GM19239 (cell line): ENCODE measurements at regions not wholly inside any gene's neighbourhood (a gene's known extent, or its start where the extent isn't known, plus 50 kb on each side); places are given as distances from the start of the nearest gene placed in this dataset.
"Not testable (repeated sequence)": the region's sequence is repeated elsewhere in the genome, so short reads cannot be mapped to it uniquely, and the experiment has no call there.

Source experiments
- DNase-seq: peaks from one replicate; pipeline ENCODE4 v3.0.0; 2011; ENCODE audit warnings: low spot score; ENCODE audit not compliant: insufficient read length
- FAIRE-seq: peaks from 2 replicates; lab custom pipeline; 2011; peaks lifted over from hg19 to GRCh38; lab: Jason Lieb, UNC

DNA sequence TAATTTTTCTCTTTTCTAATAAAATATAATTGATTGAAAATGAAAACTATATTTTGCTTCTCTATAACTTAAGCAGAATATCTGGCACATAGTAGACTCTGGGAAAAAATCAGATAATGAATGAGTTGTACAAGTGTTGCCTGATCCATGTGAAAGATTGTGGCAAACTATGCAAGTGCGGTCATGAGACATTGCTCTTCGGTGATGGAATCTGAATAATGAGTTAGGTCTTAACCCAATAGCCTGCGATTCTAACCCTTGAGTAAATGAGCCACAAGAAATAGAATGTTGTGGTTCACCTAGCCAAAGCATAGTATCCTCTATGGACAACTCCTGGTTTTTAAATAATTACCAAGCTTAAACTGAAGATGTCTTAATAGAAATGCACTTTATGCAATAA is 333.7 kb upstream of the LUZP2 start:
- FAIRE-seq (no peak), DNase-seq (no peak)

DNA sequence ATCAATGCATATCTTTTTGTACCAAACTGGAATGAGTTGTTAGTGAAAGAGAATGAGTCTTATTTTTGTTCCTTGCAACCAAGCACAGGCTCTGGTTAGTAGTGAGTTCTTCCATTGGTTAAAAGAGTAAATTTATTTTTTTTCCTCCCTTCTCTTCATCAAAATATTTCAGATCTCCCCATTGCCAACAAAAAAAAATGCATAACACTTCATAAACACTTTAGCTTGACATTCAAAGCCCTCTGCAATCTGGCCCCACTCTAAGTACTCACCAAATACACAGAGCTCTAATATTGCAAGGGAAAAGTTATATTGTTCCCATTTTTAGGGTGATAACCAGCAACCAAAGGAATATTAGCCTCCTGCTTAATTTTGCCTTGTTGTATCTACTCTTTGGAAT is 333.0 kb upstream of the LUZP2 start:
- DNase-seq: no peak
- no peak for FAIRE-seq

DNA sequence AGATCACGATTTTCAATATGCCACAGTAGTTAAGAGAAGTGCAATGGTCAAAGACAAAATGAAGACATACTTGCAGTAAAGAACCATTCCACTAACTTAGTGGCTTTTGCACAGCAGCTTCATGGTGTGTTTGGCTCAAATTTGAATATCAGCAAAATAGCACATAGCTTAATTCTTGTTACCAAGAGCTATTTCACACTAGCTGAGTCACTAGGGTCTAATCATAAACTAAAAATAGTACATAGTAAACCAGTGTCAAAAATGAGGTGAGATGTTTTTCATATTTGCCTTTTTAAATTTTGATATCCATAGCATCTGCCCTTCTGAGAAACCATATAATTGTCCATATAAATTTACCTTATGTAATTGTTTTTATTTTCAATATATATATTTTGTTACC is 325.0 kb upstream of the LUZP2 start:
- DNase-seq (no peak), FAIRE-seq (no peak)

DNA sequence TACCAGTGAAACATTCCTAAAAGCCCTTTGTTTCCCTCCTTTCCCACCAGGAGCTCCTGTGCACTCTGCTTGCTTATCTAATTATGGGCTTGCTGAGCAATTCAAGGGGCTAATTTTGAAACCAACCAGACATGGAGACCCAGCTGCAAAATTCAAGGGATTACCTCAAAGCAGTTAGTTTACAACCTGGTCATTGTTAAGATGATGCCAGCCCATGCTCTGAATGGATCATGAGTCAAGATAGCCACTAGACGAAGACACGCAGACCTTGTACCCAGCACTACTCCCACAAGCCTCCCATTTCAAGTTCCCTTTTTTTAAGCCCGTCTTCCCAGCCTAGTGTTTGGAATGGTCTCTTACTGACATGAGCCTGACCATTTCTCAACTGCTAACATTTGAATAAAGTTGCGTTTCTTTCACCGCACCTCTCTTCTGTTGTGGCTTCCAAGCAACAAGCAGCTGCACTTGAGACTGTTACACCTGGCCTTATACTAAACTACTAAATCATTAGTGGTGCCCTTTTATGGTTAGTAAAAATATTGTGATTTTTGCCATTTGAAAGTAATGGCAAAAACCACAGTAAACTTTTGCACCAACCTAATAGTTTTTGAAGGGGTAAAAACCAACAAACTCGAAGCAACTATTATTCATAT is 315.3 kb upstream of the LUZP2 start:
- FAIRE-seq: no peak

DNA sequence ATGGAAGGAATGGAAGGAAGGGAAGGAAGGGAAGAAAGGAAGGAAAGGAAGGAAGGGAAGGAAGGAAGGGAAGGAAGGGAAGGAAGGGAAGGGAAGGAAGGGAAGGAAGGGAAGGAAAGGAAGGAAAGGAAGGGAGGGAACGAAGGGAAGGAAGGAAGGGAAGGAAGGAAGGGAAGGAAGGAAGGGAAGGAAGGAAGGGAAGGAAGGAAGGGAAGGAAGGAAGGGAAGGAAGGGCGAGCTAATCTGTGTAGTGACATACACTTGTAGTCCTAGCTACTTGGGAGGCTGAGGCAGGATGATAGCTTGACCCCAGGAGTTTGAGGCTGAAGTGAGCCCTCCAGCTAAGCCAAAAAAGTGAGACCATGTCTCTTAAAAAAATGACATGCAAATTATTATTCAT is 311.3 kb upstream of the LUZP2 start:
- not testable (repeated sequence) for FAIRE-seq, DNase-seq

More for the DNA sequence above, 315.3 kb upstream of the LUZP2 start:
- no peak for DNase-seq

DNA sequence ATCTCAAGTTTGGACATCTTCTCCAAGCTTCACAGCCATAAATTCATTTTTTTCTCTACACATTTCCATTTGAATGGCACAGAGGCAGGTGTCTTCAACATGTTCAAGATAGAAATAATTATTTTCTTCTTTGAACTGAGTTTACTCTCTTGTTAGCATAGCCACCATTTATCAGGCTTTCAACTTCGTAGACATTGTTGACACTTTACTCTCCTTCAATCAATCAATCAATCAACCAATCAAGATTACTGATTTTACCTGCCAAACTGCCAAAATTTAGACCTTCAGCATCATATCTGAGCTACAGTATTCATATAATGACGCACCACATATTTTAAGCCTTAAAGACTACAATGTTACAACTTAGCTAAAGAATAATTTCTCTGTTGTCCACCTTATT is 300.1 kb upstream of the LUZP2 start:
- no peak for FAIRE-seq

DNA sequence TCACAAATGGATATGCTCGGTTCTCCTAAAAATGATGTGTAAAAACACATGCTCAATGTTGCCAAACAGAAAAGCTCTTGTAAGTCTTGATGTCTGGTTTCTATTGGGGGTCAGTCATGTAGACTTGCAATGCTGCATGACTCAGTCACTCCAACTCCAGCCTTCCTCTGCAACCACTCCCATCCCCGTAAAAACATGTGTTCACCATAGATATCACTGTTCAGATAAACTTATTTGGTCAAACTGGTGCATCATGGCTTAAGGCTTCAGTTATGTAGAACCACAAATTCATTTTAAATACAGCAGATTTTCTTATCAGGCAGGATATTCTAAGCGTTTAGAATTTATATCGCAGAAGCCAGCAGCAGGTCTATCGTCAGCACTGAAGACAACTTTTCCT is 298.4 kb upstream of the LUZP2 start:
- DNase-seq (no peak), FAIRE-seq (no peak)

More for the DNA sequence above, 300.1 kb upstream of the LUZP2 start:
- DNase-seq: no peak

DNA sequence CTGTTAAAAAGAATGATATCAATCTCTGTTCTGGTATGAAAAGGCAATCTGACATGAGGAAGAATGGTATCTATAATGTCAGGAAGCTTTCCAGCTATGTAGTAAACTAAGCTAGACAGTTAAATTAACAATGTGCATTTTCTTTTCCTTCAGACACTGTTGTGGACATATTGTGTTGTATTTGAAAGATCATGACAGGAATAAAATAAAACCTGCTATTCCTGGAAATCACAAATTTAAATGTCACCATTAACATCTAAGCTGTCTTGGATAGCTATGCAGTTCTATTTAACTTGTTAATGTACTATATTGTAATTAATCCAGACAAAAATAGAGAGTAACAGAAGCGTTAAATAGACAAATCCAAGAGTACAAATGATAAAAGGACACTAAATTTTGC is 297.4 kb upstream of the LUZP2 start:
- DNase-seq (no peak), FAIRE-seq (no peak)

DNA sequence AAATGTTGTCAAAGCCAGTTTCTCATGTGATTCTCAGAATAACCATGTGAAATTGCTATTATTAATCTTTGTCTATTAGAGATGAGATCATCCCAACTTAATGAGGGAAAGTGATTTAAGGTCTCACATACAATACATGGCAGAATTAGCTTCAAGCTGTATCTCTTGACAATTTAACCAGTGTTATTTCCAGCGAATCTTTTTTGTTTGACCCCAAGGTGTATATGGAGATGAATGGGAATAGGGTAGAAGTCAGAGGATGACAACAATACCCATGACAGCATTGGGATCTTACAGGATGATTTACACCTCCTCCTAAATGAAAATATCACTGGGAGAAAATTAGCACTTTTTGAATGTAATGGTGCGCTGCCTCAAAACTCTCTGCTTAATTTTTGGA is 290.8 kb upstream of the LUZP2 start:
- FAIRE-seq: no peak

DNA sequence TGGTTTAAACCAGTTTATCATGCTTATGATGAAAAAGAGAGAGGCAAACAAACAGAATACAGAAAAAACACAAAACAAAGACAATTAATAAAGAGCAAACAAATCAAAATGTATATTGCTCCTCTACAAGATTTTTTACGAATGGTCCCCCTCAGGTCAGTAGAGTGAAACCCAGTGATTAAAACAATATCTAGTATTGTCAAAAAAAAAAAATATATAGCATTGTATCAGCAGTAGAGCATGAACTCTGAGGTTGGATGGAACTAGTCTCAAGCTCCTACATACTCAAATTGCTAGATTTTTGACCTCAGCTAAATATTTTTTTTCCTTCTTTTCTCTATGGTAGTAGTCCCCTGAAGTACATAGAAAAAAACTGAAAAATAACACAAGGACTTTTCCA is 290.3 kb upstream of the LUZP2 start:
- FAIRE-seq: no peak
- no peak for DNase-seq

More for the DNA sequence above, 290.8 kb upstream of the LUZP2 start:
- DNase-seq: no peak

DNA sequence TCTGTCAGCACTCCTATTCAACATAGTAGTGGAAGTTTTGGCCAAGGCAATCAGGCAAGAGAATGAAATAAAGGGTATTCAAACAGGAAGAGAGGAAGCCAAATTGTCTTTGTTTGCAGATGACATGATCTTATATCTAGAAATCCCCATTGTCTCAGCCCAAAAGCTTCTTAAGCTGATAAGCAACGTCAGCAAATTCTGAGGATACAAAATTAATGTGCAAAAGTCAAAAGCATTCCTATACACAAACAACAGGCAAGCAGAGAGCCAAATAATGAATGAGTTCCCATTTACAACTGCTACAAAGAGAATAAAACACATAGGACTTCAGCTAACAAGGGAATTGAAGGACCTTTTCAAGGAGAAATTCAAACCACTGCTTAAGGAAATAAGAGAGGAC is 280.4 kb upstream of the LUZP2 start:
- DNase-seq (no peak), FAIRE-seq (no peak)

DNA sequence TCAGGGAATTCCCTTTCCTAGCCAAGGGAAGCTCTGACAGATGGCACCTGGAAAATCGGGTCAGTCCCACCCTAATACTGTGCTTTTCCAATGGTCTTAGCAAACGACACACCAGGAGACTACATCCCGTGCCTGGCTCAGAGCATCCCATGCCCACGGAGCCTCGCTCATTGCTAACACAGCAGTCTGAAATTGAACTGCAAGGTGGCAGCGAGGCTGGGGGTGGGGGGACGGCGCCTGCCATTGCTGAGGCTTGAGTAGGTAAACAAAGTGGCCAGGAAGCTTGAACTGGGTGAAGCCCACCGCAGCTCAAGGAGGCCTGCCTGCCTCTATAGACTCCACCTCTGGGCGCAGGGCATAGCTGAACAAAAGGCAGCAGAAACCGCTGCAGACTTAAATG is 279.5 kb upstream of the LUZP2 start:
- not testable (repeated sequence) for DNase-seq

DNA sequence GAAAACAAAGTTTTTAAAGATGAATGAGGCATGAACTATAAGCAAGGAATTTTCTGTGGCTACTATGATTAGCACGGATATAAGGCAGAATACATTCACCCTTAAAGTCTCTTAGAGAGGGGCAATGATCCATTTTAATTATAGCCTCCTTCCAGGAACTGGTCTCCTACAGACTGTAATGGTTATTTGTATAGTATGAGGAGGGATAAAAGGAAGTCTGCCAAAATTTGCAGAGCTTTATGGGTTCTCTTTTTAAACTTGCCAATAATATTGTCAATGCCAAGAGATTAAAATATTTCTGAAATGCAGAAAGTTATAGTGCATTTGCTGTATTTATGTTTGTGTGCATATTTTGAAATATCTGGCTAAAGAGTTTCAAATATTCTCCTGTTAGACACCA is 271.4 kb upstream of the LUZP2 start:
- no peak for DNase-seq
- no peak for FAIRE-seq

More for the DNA sequence above, 279.5 kb upstream of the LUZP2 start:
- FAIRE-seq: not testable (repeated sequence)

DNA sequence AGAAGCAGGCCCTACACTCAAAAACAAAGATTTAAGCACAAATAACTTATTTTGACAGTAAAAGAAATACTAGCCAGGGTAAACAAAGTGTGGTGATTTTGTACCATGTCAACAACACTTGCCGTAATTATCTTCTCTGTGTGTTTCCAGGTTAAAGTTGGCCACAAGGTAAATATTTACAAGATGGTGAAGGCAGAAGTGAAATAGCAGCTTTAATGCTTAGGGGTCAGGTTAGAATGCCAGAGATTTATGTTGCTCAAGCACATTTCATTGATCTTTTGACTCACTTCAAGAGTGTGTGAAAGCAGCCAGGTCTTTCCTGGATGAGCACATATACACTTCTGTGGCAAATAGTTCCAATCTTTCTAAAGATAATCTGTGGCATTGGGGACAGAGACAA is 270.2 kb upstream of the LUZP2 start:
- FAIRE-seq: no peak
- DNase-seq: no peak

DNA sequence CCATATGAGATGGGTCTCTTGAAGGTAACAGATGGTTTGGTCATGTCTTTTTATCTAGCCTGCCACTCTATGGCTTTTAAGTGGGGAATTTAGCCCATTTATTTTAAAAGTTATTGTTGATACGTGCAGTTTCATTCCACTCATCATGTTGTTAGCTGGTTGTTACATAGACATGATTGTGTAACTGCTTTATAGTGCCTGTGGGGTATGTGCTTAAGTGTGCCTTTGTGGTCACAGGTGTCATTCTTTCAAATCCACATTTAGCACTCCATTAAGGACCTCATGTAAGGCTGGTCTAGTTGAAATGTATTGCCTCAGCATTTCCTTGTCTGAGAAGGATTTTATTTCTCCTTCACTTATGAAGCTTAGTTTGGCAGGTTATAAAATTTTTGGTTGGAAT is 263.8 kb upstream of the LUZP2 start:
- FAIRE-seq: no peak
- DNase-seq: no peak

DNA sequence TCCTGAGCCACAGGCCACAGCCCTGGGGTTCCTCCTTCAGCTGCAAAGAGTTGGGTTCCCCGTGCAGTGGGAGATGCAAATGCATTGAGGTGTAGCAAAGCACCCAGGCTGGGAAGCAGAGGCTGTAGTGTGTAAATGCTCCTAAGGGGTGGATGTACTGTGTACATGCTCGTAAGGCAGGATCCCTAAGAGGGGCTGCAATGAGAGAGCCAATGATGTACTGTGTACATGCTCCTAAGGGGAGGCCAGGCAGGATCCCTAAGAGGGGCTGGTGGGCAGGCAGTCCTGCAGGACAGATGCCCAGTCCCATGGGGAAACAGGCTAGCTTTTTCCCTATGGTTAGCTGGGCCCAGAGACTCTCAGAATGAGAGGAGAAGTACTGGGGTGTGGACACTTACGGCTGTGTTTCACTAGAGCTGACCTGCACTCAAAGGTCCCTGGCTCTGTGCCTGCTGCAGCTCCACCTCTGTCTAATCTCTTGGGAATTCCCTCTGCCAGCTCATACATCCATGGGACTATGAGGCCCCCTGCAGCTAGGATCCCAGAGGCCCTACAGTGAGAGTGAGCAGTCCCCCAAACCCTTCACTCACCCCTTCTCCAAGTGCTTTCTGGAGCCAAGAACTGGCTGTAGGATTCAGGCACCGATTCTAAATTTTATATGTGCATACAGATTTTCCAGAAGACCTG is 261.9 kb upstream of the LUZP2 start:
- no peak for DNase-seq
- FAIRE-seq: no peak

DNA sequence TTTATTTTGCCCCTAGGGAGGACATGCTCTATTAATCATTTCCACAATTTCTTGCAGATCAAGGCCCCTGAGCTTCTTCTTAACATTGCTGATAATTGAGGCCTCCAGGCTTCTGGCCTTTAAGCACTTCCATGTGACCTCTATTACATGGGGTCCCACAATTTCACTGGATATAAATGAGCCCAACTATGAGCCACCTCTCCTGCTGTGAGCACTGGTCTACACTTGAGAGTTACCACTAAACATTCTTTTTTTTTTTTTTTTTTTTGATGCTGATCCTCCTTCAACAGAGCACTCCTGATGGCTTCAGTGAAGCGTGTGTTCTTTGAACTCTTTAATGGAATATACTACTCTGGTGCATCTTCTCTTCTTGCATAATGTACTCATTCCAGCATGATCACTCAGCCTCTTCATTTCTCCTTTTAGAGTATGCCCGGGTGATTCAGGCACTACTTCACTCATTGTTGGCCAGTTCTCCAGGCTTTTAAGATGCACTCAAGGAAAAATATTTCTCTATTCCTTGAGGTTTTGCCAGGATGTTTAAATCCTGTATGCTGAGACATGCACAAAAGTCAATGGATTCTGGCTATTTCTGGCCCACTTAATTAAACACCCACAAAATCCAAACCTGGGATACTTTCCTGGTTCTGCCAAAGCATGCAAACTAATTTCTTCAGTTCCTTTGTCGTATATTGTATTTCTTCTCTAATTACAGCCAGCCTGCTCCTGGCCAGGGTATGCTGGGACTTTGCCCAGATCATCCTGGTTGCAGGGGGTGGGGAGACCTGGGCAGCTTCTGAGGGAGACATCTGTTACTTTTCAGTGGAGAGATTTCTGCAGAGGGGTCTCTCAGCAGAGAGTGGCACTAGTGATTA is 257.8 kb upstream of the LUZP2 start:
- FAIRE-seq: no peak
- DNase-seq: no peak

DNA sequence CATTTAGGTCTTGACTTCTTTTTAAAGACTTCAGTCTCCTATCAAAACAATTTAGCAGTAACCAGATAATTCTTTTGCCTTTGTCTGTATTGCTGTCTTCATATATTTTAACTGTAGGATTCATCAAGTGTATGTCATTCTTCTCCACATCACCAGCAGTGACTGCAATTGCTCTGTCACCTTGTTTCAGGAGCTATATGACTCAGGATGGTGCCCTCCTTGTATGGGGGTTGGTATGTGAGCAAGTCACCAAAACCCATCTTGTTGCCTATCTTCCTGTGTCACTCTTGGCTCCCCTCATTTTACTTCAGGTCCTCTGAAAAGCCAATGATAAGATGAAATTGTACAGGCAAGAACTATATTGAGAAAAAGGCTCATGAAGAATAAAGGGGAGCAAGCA is 256.9 kb upstream of the LUZP2 start:
- no peak for DNase-seq
- FAIRE-seq: no peak

DNA sequence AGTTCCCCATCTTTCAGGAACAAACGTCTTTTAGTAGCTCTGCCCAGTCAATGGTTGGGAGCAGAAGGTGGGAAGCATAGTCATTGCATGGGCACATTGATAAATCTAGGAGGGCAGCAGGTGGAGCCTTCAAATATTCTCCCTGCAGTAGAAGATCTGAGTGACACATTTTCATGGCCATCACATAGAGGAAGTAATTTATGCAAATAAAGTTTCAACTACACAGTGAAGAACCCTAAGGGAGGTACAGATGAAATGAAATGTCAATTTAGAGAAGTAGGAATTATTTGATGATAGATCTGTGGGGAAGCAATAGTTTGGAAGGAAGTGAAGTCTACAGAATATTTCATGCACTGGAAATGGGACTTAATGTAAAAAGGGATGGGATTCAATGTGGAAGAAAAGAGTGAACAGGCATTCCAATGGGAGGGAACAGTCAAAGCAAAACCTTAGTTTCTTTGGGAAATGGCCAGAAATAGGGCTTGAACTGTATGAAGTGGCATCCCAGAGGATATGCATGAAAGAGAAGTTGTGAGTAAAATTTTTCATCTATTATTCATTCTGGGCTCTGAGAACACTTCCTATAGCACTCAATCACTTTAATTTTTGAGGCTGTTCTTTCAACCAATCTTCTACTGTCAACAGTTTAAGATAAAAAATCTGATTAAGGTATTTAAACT is 256.2 kb upstream of the LUZP2 start:
- FAIRE-seq: no peak
- no peak for DNase-seq

DNA sequence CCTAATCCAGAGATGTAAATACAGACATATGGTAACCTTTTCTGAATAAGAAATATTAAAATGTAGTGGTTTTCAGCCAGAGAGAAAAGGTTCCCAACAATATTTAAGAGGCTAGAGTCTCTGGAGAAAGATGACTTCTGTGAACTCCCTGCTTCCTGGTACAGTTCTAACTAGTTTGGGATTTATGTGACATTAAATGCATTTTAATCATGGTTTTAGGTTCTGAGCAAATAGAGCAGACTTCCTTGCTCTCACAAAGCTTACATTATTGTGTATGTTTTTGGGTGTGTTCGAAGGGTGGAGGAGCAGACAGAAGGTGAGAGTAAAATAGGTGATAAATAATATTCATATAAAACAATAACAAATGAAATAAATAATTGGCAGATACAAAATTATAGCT is 250.1 kb upstream of the LUZP2 start:
- DNase-seq (no peak), FAIRE-seq (no peak)

DNA sequence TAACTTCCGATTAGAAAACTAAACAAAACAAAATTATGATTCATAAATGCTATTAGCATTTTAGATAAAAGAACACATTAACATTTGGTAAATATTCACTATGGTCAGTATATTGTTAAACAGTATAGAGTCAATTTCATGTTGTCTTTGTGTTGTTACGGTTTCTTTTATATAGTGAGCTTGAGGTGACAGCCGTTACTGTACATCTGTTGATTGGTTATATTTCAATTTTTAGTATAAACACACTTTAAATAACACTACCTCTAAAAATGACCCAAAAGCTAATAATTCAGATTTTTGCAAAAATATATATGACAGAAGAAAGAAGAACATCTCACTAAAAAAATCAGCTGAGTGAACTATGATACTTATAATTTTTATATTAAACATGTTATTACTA is 249.0 kb upstream of the LUZP2 start:
- DNase-seq (no peak), FAIRE-seq (no peak)
